ENCODE measurements at regions not wholly inside any gene's neighbourhood (a gene's known extent, or its start where the extent isn't known, plus 50 kb on each side); places are given as distances from the start of the nearest gene placed in this dataset.

DNA sequence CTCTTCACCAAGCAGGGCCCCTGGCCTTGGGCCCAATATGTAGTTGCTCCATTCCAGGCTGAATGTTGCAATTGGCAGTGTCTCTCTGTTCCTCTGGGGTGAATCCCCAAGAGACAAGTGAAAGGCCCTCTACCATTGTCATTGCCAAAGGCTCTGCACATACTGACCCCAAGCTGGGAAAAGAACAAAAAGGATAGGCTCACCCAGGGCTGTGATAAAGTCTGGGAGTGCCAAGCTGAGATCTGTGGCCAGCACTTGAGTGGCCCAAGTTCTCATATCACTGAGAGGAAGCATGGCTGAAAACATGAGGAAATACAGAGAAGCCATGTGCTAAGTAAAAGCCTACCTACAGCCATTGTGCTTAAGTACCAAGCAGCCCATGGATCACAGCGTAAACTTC lies 612.2 kb upstream of the EPHA6 start:
- intact Hi-C loops (cut with micrococcal nuclease; ENCODE audit: unreplicated experiment): no loop called here
- no peak overlapping the region for H3K27ac Mint-ChIP-seq (ENCODE audit: unreplicated experiment)
- no TSS peak for BruUV-seq (replicated peaks)

DNA sequence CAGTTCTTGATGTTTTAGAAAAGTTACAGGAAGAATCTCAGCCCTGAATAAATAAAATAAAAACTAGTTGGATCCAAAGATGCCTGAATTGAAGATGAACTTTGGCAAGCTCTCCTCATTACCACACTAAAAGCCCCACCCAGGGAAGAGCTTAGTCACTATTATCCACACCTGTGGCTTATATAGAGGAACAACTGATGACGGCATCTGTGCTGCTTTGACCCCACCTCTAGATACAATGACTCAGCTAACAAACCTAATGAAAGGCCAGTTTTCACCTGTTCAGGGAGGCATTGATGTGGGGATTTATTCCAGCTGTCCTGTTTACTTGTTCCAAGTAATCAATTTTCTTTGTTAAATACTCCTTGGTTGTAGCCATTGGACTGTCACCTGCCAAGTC lies 604.7 kb upstream of the EPHA6 start:
- no peaks in the 10 kb centered on the region for H3K9me3 ChIP-seq
- no peaks in the 10 kb centered on the region for H3K36me3 Mint-ChIP-seq (ENCODE audit: insufficient read depth, unreplicated experiment)
- intact Hi-C loops (cut with micrococcal nuclease; ENCODE audit: unreplicated experiment): no loop called here
- no peaks in the 10 kb centered on the region for H3K27me3 Mint-ChIP-seq (ENCODE audit: insufficient read depth, unreplicated experiment)
- TF ChIP-seq, protein P1, sequence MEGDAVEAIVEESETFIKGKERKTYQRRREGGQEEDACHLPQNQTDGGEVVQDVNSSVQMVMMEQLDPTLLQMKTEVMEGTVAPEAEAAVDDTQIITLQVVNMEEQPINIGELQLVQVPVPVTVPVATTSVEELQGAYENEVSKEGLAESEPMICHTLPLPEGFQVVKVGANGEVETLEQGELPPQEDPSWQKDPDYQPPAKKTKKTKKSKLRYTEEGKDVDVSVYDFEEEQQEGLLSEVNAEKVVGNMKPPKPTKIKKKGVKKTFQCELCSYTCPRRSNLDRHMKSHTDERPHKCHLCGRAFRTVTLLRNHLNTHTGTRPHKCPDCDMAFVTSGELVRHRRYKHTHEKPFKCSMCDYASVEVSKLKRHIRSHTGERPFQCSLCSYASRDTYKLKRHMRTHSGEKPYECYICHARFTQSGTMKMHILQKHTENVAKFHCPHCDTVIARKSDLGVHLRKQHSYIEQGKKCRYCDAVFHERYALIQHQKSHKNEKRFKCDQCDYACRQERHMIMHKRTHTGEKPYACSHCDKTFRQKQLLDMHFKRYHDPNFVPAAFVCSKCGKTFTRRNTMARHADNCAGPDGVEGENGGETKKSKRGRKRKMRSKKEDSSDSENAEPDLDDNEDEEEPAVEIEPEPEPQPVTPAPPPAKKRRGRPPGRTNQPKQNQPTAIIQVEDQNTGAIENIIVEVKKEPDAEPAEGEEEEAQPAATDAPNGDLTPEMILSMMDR (IDR thresholded peaks at IDR 0.05; ENCODE audit: insufficient read depth in 1 of 2, low read depth in 1 of 2, low read length in 1 of 2, severe bottlenecking in 1 of 2, unreplicated experiment in 1 of 2): no peak
- H3K4me1 ChIP-seq: no peaks in the 10 kb centered on the region
- H3K4me1 Mint-ChIP-seq (ENCODE audit: low read depth, unreplicated experiment): no peaks in the 10 kb centered on the region
- BruUV-seq (replicated peaks): no TSS peak
- H3K27ac Mint-ChIP-seq (ENCODE audit: unreplicated experiment): no peak overlapping the region
- CTCF ChIA-PET: no interaction called here
- H3K4me3 ChIP-seq (ENCODE audit: low read depth, low read length): no peak overlapping the region
- H3K9me3 Mint-ChIP-seq (ENCODE audit: unreplicated experiment): no peaks in the 10 kb centered on the region
- no peaks in the 10 kb centered on the region for H3K27me3 ChIP-seq (replicated peaks; ENCODE audit: control insufficient read depth, insufficient read depth, low read length)
- no peaks in the 10 kb centered on the region for H3K36me3 ChIP-seq (ENCODE audit: control insufficient read depth, insufficient read depth, low read length)
- POLR2A ChIA-PET: no interaction called here
- DNase-seq: no peak
- H3K4me3 Mint-ChIP-seq (ENCODE audit: unreplicated experiment): no peak overlapping the region

More for the DNA sequence above, 612.2 kb upstream of the EPHA6 start:
- no peak overlapping the region for H3K4me3 Mint-ChIP-seq (ENCODE audit: unreplicated experiment)
- CTCF ChIA-PET: no interaction called here
- H3K36me3 Mint-ChIP-seq (ENCODE audit: insufficient read depth, unreplicated experiment): no peaks in the 10 kb centered on the region
- H3K4me1 Mint-ChIP-seq (ENCODE audit: low read depth, unreplicated experiment): no peaks in the 10 kb centered on the region
- Histone ChIP-seq H3K27me3 (replicated peaks; ENCODE audit: control insufficient read depth, insufficient read depth, low read length) (no peaks in the 10 kb centered on the region), H3K4me3 (ENCODE audit: low read depth, low read length) (no peak overlapping the region), H3K4me1 (no peaks in the 10 kb centered on the region), H3K36me3 (ENCODE audit: control insufficient read depth, insufficient read depth, low read length) (no peaks in the 10 kb centered on the region), H3K9me3 (no peaks in the 10 kb centered on the region)
- no peaks in the 10 kb centered on the region for H3K9me3 Mint-ChIP-seq (ENCODE audit: unreplicated experiment)
- no peak for DNase-seq
- H3K27me3 Mint-ChIP-seq (ENCODE audit: insufficient read depth, unreplicated experiment): no peaks in the 10 kb centered on the region
- TF ChIP-seq, protein P1 (IDR thresholded peaks at IDR 0.05; ENCODE audit: insufficient read depth in 1 of 2, low read depth in 1 of 2, low read length in 1 of 2, severe bottlenecking in 1 of 2, unreplicated experiment in 1 of 2): no peak
- POLR2A ChIA-PET: no interaction called here

DNA sequence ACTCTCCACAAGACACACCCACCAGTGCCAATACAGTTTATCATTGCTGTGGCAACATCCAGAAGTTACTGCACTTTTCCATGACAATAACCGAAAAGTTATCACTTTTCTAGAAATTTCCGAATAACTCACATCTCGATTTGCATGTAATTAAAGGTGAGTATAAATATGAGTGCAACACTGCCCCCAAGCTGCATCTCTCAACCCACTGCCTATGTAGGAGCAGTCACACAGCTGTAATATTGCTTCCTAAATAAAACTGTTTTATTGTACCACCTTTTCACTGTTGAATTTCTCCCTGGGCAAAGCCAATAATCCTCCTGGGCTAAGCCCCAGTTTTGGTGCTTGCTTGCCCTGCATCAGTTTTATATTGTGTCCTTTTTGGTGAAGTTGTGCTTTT lies 601.0 kb upstream of the EPHA6 start:
- Mint-ChIP-seq H3K4me3 (ENCODE audit: unreplicated experiment) (no peak overlapping the region), H3K27me3 (ENCODE audit: insufficient read depth, unreplicated experiment) (no peaks in the 10 kb centered on the region), H3K27ac (ENCODE audit: unreplicated experiment) (no peak overlapping the region), H3K36me3 (ENCODE audit: insufficient read depth, unreplicated experiment) (no peaks in the 10 kb centered on the region), H3K9me3 (ENCODE audit: unreplicated experiment) (no peaks in the 10 kb centered on the region), H3K4me1 (ENCODE audit: low read depth, unreplicated experiment) (no peaks in the 10 kb centered on the region)
- Histone ChIP-seq H3K9me3 (no peaks in the 10 kb centered on the region), H3K4me1 (no peaks in the 10 kb centered on the region), H3K27me3 (replicated peaks; ENCODE audit: control insufficient read depth, insufficient read depth, low read length) (no peaks in the 10 kb centered on the region), H3K36me3 (ENCODE audit: control insufficient read depth, insufficient read depth, low read length) (no peaks in the 10 kb centered on the region), H3K4me3 (ENCODE audit: low read depth, low read length) (no peak overlapping the region)
- ChIA-PET CTCF (no interaction called here), POLR2A (no interaction called here)
- intact Hi-C loops (cut with micrococcal nuclease; ENCODE audit: unreplicated experiment): no loop called here
- TF ChIP-seq, protein P1 (IDR thresholded peaks at IDR 0.05; ENCODE audit: insufficient read depth in 1 of 2, low read depth in 1 of 2, low read length in 1 of 2, severe bottlenecking in 1 of 2, unreplicated experiment in 1 of 2): no peak
- BruUV-seq (replicated peaks): no TSS peak
- DNase-seq: no peak

All from Caco-2 (cell line).